IPS-NIHi7 (cell line): ENCODE measurements at regions not wholly inside any gene's neighbourhood (a gene's known extent, or its start where the extent isn't known, plus 50 kb on each side); places are given as distances from the start of the nearest gene placed in this dataset.
"Not testable (repeated sequence)": the region's sequence is repeated elsewhere in the genome, so short reads cannot be mapped to it uniquely, and the experiment has no call there.

ENCODE experiments used
- DNase-seq: peaks from one replicate; pipeline ENCODE4 v3.0.0; 2012; ENCODE audit warnings: mixed read lengths; ENCODE audit errors: extremely low spot score

- no peak for DNase-seq
Observed at GRCh38 chrX:101823236-101823635, 108.6 kb downstream of the ZMAT1 start.

GRCh38 chrX:101817739-101818138 is 114.1 kb downstream of the ZMAT1 start:
- DNase-seq: not testable (repeated sequence)

- DNase-seq: no peak
Observed at GRCh38 chrX:101813200-101813599, 118.6 kb downstream of the ZMAT1 start.

- no peak for DNase-seq
Observed at GRCh38 chrX:101803451-101803850, 128.4 kb downstream of the ZMAT1 start.

- peak; percentile 81 for DNase-seq
Observed at GRCh38 chrX:101799387-101799786, 132.4 kb downstream of the ZMAT1 start.

- DNase-seq: no peak
Observed at GRCh38 chrX:101787934-101788333, 128.3 kb upstream of the ARMCX2 start.

GRCh38 chrX:101785142-101785541 is 125.5 kb upstream of the ARMCX2 start:
- DNase-seq: no peak

- DNase-seq: not testable (repeated sequence)
Observed at GRCh38 chrX:101780421-101780820, 120.8 kb upstream of the ARMCX2 start.

- DNase-seq: no peak
Observed at GRCh38 chrX:101774340-101774739, 114.7 kb upstream of the ARMCX2 start.

- no peak for DNase-seq
Observed at GRCh38 chrX:101764538-101764937, 104.9 kb upstream of the ARMCX2 start.

- DNase-seq: peak; percentile 44
Observed at GRCh38 chrX:101759000-101759399, 99.3 kb upstream of the ARMCX2 start.

- DNase-seq: no peak
Observed at GRCh38 chrX:101750744-101751143, 91.1 kb upstream of the ARMCX2 start.

GRCh38 chrX:101749436-101749835 is 89.8 kb upstream of the ARMCX2 start:
- no peak for DNase-seq

- DNase-seq: no peak
Observed at GRCh38 chrX:101745046-101745445, 85.4 kb upstream of the ARMCX2 start.

- DNase-seq: no peak
Observed at GRCh38 chrX:101744085-101744484, 84.4 kb upstream of the ARMCX2 start.

- no peak for DNase-seq
Observed at GRCh38 chrX:101740642-101741041, 81.0 kb upstream of the ARMCX2 start.

- not testable (repeated sequence) for DNase-seq
Observed at GRCh38 chrX:101738867-101739266, 79.2 kb upstream of the ARMCX2 start.

- not testable (repeated sequence) for DNase-seq
Observed at GRCh38 chrX:101738411-101738810, 78.8 kb upstream of the ARMCX2 start.

GRCh38 chrX:101736651-101737050 is 77.0 kb upstream of the ARMCX2 start:
- DNase-seq: no peak

GRCh38 chrX:101732870-101733269 is 73.2 kb upstream of the ARMCX2 start:
- DNase-seq: no peak

- DNase-seq: no peak
Observed at GRCh38 chrX:101729986-101730385, 70.3 kb upstream of the ARMCX2 start.
